Fibroblast of the aortic adventitia (primary cell): ENCODE measurements at regions not wholly inside any gene's neighbourhood (a gene's known extent, or its start where the extent isn't known, plus 50 kb on each side); places are given as distances from the start of the nearest gene placed in this dataset.
"Not testable (repeated sequence)": the region's sequence is repeated elsewhere in the genome, so short reads cannot be mapped to it uniquely, and the experiment has no call there.

Experiments
- DNase-seq: peaks from one replicate; pipeline ENCODE4 v3.0.0-alpha.2; 2010; ENCODE audit warnings: low read depth
- H3K4me3 ChIP-seq: 2 replicates; pipeline ENCODE4 v1.5.1; 2011; ENCODE audit warnings: low read depth, mild to moderate bottlenecking, control low read depth, low read length, moderate library complexity
- CTCF ChIP-seq: IDR thresholded peaks from 2 replicates; pipeline ENCODE4 v1.5.1; 2011; ENCODE audit warnings: mild to moderate bottlenecking, low read length, control low read depth, inconsistent platforms; ENCODE audit not compliant: insufficient read depth

- no peak for DNase-seq
- no peak for TF ChIP-seq CTCF
- H3K4me3 ChIP-seq = no peak overlapping the region
Observed at GRCh38 chr20:41690702-41691101, 72.5 kb upstream of the CHD6 start.

GRCh38 chr20:41686961-41687360 is 68.8 kb upstream of the CHD6 start:
- H3K4me3 ChIP-seq = no peak overlapping the region
- TF ChIP-seq CTCF = no peak
- no peak for DNase-seq

- DNase-seq, H3K4me3 ChIP-seq: not testable (repeated sequence)
Observed at GRCh38 chr20:41685145-41685544, 67.0 kb upstream of the CHD6 start.

DNA sequence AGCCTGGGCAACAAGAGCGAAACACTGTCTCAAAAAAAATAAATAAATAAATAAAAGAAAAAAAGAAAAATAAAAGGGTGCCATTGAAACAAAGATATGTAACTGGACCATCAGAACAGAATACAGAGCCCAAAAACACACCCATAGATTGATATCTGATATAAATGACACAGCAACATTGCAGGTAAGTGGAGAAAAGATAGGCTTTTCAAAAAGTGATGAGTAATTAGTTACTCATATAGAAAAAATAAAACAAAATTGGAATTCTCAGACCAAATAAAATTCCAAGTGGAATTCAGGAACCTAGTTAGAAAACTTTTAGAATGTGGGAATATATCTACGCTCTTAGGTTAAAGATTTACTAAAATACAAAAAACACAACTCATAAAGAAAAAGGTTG is 60.6 kb upstream of the CHD6 start:
- no peak for TF ChIP-seq CTCF
- H3K4me3 ChIP-seq = no peak overlapping the region
- DNase-seq = no peak

DNA sequence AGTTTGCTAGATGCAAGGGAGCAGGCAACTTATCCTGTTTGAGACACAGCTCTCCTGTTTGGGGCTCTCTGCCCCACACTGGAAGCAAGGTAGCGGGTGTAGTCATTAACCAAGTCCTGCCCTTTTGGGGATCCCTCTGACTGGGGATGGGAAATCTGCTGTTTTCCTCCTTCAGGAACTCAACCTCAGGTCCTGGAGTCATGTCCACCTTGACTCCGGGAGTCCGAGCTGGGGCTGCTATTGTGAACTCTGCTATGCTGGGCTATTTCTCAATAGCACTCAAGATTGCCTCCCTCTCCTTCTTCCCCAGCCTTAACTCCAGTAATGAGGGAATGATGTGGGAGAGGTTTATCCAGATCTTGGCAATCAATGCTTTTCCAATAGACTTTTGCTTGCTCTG is 54.1 kb upstream of the CHD6 start:
- no peak for TF ChIP-seq CTCF
- DNase-seq = no peak
- H3K4me3 ChIP-seq = no peak overlapping the region

GRCh38 chr20:41671143-41671542 is 53.0 kb upstream of the CHD6 start:
- TF ChIP-seq CTCF = no peak
- no peak for DNase-seq
- no peak overlapping the region for H3K4me3 ChIP-seq

DNA sequence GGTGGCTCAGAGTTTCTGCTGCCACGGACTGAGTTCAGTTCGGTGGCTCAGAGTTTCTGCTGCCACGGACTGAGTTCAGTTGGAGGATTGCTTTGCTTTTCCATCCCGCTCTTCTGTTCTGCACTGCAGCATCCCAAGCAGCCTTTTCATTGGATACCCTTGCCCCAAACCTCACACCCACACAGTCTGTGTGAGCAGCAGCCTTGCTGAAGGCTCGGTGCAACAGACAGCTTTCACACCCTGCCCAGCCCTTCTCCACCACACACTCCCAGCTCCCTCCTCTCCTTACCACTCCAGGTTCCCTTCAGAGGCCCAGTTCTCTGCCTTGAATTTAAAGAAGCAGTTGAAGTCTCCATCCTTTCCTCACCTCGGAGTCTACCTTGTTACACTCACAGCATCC is 52.5 kb upstream of the CHD6 start:
- no peak overlapping the region for H3K4me3 ChIP-seq

More for the DNA sequence above, 52.5 kb upstream of the CHD6 start:
- TF ChIP-seq CTCF = no peak
- no peak for DNase-seq
